ENCODE measurements at regions not wholly inside any gene's neighbourhood (a gene's known extent, or its start where the extent isn't known, plus 50 kb on each side); places are given as distances from the start of the nearest gene placed in this dataset.
"Not testable (repeated sequence)": the region's sequence is repeated elsewhere in the genome, so short reads cannot be mapped to it uniquely, and the experiment has no call there.

DNA sequence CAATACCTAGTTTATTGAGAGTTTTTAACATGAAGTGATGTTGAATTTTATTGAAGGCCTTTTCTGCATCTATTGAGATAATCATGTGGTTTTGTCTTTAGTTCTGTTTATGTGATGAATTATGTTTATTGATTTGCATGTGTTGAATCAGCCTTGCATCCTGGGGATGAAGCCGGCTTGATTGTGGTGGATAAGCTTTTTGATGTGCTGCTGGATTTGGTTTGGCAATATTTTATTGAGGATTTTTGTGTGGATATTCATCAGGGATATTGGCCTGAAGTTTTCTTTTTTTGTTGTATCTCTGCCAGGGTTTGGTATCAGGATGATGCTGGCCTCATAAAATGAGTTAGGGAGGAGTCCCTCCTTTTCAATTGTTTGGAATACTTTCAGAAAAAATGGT is 91.2 kb downstream of the ADAMTS15 start:
- TF ChIP-seq POLR2AphosphoS5 (IDR thresholded peaks at IDR 0.05; ENCODE audit: borderline replicate concordance, low read depth, low read length); FOXP2 (optimal IDR thresholded peaks at IDR 0.05; ENCODE audit: control extremely low read depth, extremely low read length, insufficient read depth); EZH2 (IDR thresholded peaks at IDR 0.05): not testable (repeated sequence)
